ENCODE measurements at regions not wholly inside any gene's neighbourhood (a gene's known extent, or its start where the extent isn't known, plus 50 kb on each side); places are given as distances from the start of the nearest gene placed in this dataset. TPM values are rescaled to one million over a fixed set of nuclear protein-coding genes. Genes with fewer than 3 reads are reported as not detected.

GRCh38 chr13:25032160-25032559, 63.8 kb upstream of the PABPC3 start:
- no peak overlapping the region for H3K4me3 ChIP-seq (ENCODE audit: low read depth, low read length)
- no peak for DNase-seq (ENCODE audit: low read depth)
- no peak for TF ChIP-seq CTCF (IDR thresholded peaks at IDR 0.05; ENCODE audit: insufficient read depth, low read length)

DNA sequence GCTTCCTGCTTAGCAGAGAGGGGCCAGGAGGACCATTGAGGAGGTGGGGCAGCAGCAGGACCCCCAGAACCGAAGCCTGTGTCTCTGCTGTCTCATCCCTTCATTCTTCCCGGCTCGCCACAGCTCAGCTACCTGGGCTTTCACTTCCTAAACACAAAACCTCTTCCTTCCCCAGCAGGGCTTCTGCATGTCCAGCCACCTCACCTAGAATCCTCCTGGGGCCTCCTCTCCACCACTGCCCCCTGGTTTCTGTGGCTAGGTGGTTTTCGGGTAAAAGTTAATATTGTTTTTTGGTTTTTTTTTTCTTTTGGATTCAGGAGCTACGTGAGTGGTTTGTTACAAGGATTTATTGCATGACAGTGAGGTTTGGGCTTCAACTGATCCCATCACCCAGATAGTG, 61.8 kb upstream of the PABPC3 start:
- H3K4me3 ChIP-seq (ENCODE audit: low read depth, low read length), result no peak overlapping the region
- no peak for DNase-seq (ENCODE audit: low read depth)
- TF ChIP-seq CTCF (IDR thresholded peaks at IDR 0.05; ENCODE audit: insufficient read depth, low read length), result no peak

- TF ChIP-seq CTCF (IDR thresholded peaks at IDR 0.05; ENCODE audit: insufficient read depth, low read length), result peak; percentile 85
- H3K4me3 ChIP-seq (ENCODE audit: low read depth, low read length), result no peak overlapping the region
- DNase-seq (ENCODE audit: low read depth), result peak; percentile 74
Measured at GRCh38 chr13:25037057-25037813, 58.7 kb upstream of the PABPC3 start.

DNA sequence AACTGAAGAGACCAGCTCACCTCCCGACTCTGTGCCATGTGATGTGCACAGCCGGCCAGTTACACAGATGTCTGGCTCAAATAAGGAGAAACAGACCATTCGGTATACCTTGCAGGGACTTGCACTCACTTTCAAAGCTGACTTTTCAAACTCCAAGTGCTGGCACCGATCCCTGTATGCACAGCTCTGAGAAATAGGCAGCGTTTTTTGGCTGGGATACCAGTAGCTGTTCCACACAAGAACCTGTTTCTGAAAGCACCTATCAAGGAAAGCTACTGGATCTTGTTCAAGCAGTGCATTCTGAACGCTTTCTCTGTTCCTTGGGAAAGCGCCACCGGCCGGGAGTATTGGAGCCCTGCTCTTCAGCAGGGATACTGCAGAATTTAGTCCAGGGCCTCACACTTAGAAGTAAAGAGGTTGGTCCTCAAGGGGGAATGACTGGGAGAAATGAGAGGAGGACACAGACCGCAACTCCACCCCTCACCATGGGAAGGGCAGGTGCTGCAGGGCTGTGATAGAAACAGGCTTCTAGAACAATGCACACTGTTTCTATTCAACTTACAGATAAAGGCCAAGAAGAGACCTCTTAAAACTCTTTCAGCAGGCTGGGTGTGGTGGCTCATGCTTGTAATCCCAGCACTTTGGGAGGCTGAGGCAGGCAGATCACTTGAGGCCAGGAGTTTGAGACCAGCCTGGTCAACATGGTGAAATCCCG, 53.6 kb upstream of the PABPC3 start:
- no peak for TF ChIP-seq CTCF (IDR thresholded peaks at IDR 0.05; ENCODE audit: insufficient read depth, low read length)
- no peak overlapping the region for H3K4me3 ChIP-seq (ENCODE audit: low read depth, low read length)

GRCh38 chr13:25044071-25044470, 51.9 kb upstream of the PABPC3 start:
- TF ChIP-seq CTCF (IDR thresholded peaks at IDR 0.05; ENCODE audit: insufficient read depth, low read length), result no peak

More for the DNA sequence above, 53.6 kb upstream of the PABPC3 start:
- no peak for DNase-seq (ENCODE audit: low read depth)

More at GRCh38 chr13:25044071-25044470, 51.9 kb upstream of the PABPC3 start:
- no peak for DNase-seq (ENCODE audit: low read depth)
- H3K4me3 ChIP-seq (ENCODE audit: low read depth, low read length), result no peak overlapping the region

Small RNA genes in the stretch of these regions (small RNA-seq; reads per million reads assigned to genes)
- gene AL590099.1 (not detected), gene LSP1P1 (not detected)

Measured in fibroblast of the aortic adventitia (primary cell).